Putamen (tissue), 1 donor: ENCODE measurements at regions not wholly inside any gene's neighbourhood (a gene's known extent, or its start where the extent isn't known, plus 50 kb on each side); places are given as distances from the start of the nearest gene placed in this dataset.

Experiments
- DNase-seq: peaks from one replicate; pipeline ENCODE4 v3.0.0-alpha.2; 2016; ENCODE audit warnings: low spot score

DNA sequence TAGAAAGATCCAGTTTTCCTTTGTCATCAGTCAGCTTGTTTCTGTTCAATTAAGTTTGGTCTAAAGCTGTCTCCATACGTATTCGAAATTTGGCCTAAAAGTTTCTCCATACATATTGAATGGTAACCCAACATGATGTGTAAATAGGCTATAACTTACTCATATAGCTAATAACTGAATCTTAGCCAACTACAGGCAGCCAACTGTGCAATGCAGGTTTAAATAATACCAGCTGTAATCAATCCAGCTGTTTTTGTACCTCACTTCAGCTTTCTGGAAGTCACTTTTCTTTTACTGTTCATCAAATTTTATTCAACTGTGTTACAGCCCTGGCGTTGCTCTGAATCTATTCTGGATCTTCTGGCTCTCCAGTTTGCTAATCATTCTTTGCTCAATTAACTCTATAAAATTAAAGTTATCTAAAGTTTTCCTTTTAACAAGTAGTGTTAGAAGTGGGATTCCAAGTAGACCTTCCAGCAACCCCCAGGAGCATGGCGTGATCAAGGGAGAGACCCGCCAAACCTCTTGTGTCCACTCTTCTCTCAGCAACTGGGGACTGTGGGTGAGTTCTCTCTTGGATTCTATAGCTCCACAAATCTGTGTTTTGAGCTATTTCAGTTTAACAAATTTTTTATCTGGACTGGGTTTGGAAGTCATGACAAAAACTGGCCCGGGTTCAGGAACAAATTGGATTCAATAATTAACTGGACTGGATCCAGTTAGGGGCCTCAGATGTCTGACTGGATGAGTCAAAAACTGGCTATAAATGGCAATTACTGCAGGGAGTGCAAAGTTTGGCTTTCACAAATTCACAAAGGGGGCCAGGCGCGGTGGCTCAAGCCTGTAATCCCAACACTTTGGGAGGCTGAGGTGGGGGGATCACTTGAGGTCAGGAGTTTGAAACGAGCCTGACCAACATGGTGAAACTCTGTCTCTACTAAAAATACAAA is 329.7 kb upstream of the ST6GAL2 start:
- no peak for DNase-seq

DNA sequence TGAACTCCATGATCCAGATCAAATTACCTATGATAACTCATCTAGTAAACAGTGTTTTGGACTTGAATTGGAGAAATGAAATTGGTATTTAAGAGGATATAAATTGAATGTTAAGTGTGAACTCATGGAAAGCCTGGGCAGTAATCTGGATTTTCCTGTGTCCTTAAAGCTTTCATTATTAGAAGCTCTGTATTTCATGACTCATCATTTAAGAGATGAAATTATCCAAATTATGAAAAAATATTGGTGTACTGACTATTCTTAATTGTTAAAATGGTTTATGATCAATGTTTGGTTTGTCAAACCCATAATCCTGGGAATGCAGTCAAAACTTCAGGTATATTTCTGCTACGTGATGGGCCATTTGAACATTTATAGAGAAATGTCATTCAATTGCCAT is 332.2 kb upstream of the ST6GAL2 start:
- DNase-seq: no peak

DNA sequence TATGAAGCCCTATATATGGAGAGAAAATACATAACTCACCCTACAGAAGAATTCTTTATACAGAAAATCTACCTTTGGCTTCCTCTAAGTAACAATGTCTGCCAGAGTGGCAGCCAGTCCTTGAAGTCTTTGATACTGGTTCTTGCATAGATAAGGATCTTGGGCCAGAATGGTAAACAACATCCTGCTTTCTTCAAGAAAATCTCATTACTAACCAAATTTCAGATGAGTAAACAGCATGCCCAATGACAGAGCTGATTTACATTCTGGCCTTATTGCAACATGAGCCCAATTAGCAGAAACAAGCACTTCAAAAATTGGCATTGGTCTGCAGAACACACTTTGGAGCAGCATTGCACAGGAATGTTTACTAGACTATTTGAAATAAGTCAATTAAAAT is 336.5 kb upstream of the ST6GAL2 start:
- DNase-seq: no peak

DNA sequence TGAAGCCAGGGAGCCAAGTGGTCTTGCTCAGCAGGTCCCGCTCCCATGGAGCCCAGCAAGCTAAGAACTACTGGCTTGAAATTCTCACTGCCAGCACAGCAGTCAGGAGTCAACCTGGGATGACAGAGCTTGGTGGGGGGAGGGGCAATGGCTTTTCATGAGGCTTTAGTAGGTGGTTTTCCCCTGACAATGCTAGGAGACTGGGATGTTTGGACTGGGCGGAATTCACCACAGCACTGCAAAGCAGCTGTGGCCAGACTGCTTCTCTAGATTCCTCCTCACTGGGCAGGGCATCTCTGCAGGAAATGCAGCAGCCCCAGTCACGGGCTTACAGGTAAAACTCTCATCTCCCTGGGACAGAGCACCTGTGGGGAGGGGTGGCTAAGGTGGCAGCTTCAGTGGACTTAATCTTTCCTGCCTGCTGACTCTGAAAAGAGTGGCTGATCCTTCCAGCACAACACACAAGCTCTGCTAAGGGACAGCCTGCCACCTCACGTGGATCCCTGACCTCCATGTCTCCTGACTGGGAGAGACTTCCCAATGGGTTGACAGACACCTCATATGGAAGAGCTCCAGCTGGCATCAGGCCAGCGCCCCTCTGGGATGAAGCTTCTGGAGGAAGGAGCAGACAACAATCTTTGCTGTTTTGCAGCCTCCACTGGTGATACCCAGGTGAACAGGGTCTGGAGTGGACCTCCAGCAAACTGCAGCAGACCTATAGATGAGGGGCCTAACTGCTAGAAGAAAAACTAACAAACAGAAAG is 349.7 kb upstream of the ST6GAL2 start:
- DNase-seq: no peak

DNA sequence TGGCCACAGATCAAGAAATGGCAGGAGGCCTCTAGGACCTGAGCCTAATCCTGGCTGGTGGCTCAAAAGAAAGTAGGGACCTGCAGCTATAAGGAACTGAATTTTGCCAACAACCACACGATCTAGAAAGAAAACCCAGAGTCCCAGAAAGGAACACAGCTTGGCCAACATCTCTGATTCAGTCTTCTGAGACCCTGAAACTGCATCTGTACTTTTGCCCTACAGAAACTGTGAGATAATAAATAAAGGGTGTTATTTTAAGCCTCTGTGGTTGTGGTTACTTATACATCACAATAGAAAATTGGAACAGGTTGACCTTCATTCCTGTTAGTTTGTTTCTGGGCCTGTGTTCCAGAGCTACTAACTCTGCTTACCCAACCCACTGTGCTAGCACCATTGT is 356.8 kb upstream of the ST6GAL2 start:
- DNase-seq: no peak

DNA sequence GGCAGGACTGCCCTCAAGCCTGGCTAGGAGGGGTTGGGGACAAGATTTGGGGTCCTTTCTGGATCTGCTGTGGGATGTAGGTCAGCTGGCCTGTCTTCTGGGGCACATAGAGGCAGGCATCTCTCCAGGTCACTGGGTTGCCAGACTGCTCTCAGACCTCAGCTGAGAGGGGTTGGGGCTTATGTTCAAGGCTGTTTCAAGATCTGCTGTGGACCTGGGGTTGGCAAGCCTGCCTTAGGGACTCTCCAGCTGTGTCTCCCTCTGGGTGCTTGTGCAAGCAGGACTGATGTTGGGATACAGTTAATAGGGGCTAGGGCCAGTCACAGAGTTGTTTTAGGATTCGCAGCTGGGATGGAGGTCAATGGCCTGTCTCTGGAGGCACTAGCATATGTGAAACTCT is 363.0 kb upstream of the ST6GAL2 start:
- DNase-seq: no peak

DNA sequence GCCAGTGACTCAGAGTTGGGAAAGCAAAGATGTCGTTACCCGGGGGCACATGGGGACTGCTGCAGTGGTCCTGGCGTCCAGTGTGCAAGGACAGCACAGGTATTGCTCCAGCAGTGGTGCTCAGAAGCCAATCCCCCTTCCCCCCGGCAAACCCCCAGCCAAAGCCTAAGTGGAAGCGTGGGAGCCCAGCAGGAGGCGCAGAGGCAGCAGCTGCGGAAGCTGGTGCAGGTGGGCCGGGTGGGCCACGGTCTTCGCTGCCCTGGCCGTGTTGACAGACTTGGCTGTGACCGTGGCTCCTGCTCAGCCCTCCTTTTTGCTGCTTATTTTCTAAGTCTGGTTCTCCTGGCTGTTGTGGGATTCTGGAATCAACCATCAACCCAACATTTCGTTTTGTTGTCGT is 369.8 kb upstream of the ST6GAL2 start:
- DNase-seq: no peak

DNA sequence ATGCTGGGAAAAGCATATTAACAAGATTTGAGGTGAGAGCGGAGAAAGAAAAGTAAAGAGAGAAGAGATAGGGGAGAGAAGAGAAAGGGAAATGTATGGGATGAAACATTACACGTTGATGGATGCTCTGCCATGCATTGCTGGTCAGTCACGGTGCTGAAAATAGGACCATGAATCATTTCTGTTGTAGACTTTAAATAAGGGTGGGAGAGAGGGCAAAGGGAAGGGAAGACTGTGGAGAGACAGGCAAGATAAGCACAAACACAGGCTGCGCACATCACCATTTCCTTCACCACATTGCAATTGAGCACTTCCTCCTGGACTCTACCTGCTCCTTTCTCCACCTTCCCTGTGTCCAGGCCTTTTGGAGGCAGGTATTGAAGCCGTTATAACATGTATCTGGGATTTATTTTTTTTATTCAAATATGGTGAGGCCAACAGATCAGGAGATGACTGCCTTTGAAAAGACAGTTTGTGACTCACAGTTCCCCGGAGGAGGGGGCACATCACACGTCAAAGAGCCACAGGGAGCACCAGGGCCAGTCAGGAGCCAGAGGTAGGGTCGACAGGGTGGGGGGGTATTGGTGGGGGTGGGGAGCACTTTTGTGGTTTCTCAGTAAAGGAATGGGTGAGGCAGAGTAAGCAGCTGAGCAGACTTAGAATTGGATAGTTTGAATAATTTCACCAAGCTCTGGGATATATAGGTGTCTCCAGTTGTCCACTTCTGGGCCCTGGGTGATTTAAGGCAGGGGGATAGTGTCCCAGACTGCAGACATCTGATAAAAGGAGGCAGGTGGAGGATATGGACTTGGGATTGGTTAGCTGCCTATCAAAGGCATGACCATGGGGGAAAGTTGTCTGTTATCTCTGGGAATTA is 372.8 kb upstream of the ST6GAL2 start:
- no peak for DNase-seq

DNA sequence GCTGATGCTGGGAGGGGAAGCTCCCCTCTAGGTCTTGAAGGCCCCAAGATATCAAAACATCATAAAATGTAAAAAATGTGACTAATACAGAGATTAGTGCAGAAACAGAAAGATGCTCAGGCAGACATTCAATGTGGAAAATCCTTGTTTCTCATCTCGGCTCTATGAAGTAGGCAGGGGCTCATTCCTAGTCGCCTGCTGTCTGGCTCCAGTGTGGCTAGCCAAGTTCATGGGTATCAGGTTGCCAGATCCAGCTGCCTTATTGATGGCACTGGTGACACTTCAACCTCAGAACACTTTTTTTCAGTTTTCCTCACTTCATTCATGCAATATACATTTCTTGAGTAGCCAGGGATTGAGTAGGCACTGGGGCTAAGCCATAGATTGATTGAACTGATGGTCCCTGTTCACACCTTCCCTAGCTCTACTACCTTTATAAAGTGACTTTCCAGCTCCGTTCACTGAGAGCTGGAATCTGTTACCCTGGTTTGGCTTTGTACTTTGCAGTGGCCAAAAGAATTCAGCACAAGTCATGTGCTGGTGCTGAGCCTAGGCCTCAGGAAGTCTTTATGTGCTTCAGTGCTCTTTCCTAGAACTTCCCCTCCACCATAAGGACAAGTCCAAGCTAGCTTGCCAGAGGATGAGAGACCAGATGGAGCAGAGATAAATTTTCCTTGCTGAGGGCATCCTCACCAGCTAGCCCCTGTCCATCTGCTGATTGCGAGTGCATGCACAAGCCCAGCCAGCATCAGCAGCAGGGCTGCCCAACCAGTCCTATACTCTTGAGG is 373.6 kb upstream of the ST6GAL2 start:
- DNase-seq: no peak

DNA sequence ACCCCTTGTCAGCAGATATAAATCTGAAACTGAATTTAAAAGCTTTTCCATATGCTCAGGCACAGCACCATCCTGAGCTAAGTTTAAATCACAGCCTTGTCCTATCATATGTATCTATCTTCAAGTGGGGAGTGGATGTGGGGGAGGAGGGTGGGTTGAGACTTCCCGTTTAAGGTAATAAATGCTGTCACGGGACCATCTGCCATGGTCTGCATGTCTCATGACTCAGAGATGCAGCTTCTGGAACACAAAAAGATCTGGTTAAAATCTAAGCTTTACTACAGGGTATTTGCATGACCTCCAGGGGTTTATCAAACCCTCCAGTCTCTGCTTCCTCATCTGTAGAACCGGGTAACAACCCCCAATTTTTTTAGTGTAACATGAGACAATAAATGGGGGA is 377.7 kb upstream of the ST6GAL2 start:
- no peak for DNase-seq

DNA sequence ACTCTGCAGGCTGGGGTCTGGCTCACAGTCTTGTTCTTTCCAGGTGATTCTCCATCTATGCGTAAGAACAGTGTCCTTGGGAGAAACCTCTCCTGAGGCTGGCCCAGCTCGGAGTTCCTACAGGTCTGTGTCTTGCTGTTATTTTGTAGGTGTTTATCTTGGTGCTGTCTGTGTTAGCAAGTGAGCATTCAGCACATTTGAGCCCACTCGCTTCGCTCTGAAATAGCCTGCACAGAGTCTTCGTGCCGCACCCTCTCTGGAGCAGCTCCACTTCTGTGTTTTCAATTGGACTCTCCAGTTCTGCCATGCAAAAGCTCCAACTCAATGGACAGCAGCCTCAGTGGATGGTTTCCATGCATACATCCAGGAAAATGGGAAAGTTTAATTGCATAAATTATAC is 378.2 kb upstream of the ST6GAL2 start:
- no peak for DNase-seq

DNA sequence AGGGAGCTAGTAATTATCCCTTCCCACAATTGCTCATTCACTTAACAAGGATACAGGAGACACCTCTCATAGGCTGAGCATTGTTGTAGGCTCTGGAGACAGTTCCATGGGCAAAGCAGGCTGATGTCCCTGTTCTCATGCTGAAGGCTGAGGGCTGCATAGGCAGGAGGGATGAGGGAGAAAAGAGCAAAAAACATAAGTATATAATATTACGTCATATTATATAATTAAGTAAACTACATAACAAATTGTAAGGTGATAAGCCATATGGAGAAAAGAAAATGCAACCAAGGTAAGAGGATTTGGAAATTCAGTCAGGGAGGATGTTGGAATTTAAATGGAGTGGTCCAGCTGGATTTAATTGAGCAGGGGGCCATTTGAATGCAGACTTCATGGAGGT is 380.6 kb upstream of the ST6GAL2 start:
- DNase-seq: no peak

DNA sequence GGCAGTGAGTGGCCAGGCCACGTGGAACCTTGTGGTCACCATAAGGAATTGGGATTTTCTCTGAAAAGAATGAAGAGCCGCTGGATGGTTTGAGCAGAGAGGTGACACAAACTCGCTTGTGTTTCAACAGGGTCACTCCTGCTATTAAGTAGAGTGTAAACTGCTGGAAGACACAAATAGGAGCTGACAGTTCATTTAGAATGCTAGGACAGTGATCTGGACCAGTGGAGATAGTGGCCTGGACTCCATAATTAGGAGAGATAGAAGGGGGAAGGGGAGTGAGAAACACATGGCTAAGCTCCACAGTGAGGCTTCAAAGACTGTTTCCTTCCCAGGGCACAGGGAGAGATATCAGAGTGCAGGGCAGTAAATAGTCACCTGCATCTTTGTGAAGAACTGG is 381.1 kb upstream of the ST6GAL2 start:
- DNase-seq: no peak

DNA sequence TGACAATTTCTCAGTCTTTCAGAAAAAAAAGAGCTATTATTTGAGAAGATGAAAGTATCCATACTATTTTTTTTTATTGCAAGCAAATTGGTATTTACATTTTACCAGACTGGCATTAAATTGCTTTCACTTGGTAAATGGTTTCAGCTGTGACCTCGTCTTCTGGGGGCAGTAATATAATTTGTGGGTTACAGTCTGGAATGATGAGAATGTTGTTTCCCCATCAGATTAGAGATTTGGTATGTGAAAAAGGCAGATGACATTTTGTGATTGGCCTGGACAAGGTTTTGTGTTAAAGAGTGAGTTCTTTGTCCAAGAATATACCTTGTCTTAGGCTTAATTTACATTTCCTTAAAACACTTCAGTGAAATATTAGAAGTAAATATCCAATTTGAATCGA is 390.1 kb upstream of the ST6GAL2 start:
- no peak for DNase-seq

DNA sequence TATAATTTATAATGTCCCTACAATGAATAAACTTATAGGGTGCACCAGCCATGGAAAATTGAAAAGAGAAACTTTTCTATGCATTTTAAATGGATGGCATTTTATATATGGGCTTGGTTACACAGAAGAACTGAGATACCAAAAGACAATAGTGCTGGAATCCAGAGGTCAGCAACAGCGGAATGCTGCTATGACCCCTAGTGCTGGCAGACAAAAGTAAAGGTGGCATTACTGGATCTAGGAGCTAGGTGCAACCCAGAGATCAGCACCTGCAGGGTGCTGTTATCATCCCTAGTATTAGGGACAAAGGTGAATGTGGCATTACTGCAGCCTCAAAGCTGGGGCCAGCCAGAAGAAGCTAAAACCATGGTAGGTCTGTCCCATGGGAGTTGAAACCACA is 392.7 kb upstream of the ST6GAL2 start:
- no peak for DNase-seq

DNA sequence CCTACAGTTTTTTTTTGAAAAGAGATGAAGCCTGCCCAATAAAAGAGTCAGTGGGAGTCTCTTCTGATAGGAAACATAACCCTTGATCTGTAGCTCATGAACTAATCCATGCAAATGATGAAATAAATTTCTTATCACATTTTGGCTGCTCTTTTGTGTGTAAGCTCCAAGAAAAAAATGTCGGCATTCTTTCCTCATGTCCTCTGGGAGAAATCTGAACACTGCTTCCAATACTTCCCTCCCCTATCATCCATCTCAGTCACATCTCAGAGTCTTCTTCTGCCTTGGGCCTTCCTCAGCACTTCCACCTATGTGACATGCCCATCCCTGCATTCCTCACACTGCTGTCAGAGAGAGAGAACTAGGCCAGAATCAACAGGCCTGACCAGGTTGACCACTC is 395.7 kb upstream of the ST6GAL2 start:
- DNase-seq: no peak

DNA sequence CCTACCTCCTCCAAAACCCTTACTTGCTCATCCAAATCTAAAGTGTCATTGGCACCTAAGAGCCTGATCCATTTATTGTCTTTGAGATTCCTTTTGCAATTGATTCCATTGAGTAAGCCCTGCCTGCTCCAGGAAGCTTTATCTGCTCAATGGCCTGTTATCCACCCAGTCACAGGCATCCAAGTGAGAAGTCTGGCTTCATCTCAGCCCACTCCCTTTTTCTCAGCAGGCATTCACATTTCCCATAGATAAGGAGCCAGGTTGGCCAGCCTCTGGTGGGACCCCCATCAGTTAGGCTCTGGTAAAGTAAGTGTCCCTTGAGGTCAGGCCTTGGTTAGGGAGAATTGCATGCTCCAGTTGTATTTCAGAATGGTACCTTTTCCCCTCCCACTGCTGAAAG is 396.2 kb upstream of the ST6GAL2 start:
- no peak for DNase-seq

DNA sequence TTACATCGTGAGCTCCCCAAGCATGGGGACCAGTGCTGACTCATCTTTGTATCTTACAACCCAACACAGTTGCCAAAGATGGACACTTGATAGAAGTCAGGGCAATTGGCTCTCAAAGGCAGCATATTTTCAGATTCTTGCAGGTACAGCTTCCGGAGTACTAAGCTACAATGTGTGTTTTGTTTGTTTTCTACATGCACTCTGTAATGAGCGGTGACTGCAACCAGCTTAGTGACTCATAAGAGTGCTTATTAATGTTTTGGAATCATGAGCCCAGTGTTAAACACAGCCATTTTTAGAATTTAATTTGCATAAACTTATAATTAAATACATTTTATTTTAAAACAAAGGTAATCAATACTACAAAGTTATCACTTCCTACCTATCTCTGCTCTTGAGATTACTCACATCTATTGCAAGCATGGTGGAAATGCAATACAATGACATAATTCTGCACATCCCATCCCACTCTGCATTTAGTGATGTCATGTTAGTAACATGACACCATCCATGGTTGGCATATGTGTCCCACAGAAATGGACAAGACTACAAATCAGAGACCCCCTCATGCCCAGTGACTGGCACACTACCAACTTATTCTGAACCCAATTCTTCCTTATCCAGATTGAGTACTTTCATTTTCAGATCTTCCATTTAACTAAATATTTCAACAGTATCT is 399.8 kb upstream of the ST6GAL2 start:
- DNase-seq: no peak

DNA sequence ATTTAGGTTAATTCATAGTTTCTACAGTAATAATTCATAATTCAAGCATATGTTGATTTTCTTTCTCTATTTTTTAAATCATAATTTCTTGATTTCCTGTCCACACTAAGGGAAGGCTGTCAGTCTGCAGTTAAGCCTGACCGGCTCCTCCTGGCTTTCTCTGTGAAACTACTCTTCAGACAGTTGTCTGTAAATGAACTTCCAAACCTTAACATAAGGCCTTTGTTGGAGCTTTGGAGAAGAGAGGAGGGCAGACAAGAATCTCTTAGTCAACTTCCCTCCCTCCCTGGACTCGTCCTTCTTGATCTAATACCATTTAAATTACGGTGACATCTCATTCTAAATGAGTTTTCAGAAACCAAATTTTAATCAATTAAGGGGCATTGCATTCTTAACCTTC is 404.1 kb upstream of the ST6GAL2 start:
- DNase-seq: no peak

DNA sequence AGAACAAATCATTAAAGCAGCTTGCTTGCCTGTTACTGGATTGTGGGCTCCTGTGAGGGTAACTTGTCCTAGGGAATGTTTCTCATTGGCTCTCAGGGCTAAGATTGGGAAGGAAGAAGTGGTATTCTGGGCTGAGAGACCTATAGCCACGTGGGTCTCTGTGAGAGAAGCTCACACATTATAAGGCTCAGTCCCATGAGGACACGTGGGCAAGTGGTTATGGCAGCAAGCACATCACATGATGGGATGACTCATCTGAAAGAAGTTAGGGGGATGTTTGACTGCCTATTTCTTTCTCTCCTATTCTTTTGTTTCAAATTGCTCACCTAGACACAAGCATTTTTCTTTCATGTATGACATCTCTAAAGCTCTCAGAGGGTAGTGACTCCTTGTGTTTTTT is 418.0 kb upstream of the ST6GAL2 start:
- no peak for DNase-seq

DNA sequence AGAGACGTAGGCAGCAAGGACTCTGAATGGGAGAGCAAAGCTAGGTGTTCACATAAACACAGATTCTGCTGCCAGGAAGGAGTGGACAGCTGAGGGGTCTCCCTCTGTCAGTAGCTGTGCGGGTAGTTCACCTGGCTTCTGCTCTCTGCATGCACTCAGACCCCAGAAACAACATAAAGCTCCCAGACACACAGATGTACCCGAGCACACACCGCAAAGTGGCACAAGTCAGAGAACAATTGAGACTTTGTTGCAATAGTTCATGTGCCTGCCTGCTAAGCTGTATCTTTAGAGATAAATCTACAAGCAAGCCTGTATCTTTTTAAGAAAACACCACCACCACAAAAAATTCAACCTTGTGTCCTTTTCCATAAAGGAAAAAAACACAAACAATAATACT is 420.0 kb upstream of the ST6GAL2 start:
- DNase-seq: no peak
